ENCODE measurements at regions not wholly inside any gene's neighbourhood (a gene's known extent, or its start where the extent isn't known, plus 50 kb on each side); places are given as distances from the start of the nearest gene placed in this dataset.

DNA sequence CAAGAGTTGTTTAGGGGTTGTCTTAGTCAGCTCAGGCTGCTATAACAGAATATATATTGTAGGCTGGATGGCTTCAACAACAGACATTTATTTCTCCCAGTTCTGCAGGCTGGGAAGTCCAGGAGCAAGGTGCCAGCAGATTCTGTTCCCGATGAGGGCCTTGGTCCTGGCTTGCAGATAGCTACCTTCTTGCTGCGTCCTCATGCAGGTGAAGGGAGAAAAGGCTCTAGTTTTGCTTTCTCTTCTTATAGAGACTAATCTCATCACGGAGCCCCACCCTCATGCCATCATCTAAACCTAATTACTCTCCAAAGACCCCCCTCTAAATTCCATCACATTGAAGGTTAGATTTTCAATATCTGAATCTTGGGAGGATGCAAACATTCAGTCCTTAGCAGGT, 246.0 kb upstream of the ANKRD55 start:
- H3K4me1 Mint-ChIP-seq (ENCODE audit: low read depth): peaks cover 19% of the 10 kb centered on the region
- intact Hi-C loops (cut with micrococcal nuclease): no loop called here
- no peak for DNase-seq
- H3K36me3 Mint-ChIP-seq (ENCODE audit: low read depth): no peaks in the 10 kb centered on the region
- H3K9me3 Mint-ChIP-seq: no peaks in the 10 kb centered on the region
- TF ChIP-seq, protein P1, sequence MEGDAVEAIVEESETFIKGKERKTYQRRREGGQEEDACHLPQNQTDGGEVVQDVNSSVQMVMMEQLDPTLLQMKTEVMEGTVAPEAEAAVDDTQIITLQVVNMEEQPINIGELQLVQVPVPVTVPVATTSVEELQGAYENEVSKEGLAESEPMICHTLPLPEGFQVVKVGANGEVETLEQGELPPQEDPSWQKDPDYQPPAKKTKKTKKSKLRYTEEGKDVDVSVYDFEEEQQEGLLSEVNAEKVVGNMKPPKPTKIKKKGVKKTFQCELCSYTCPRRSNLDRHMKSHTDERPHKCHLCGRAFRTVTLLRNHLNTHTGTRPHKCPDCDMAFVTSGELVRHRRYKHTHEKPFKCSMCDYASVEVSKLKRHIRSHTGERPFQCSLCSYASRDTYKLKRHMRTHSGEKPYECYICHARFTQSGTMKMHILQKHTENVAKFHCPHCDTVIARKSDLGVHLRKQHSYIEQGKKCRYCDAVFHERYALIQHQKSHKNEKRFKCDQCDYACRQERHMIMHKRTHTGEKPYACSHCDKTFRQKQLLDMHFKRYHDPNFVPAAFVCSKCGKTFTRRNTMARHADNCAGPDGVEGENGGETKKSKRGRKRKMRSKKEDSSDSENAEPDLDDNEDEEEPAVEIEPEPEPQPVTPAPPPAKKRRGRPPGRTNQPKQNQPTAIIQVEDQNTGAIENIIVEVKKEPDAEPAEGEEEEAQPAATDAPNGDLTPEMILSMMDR (IDR thresholded peaks at IDR 0.05): no peak
- ChIA-PET POLR2A (interaction anchor here (1.2 kb wide), 1 partner anchor 9 kb away, joined by 3 read pairs; no protein-coding TSS in a partner anchor), CTCF (interaction anchor here (0.7 to 0.9 kb wide), 2 partner anchors 10 to 14 kb away, joined by 3 read pairs; no protein-coding TSS in a partner anchor)
- H3K27me3 Mint-ChIP-seq: peaks cover 4% of the 10 kb centered on the region
- H3K27ac Mint-ChIP-seq: no peak overlapping the region
- H3K4me3 Mint-ChIP-seq: peak overlapping the region; percentile 46
- no peak for ATAC-seq

- CTCF ChIA-PET: interaction anchor here (0.9 to 1.3 kb wide), 3 partner anchors 10 to 207 kb away, joined by 3 to 5 read pairs (median 4); no protein-coding TSS in a partner anchor
- intact Hi-C loops (cut with micrococcal nuclease): no loop called here
- no peak for ATAC-seq
These were observed 244.9 kb upstream of the ANKRD55 start for GRCh38 chr5:56478062-56478461.

DNA sequence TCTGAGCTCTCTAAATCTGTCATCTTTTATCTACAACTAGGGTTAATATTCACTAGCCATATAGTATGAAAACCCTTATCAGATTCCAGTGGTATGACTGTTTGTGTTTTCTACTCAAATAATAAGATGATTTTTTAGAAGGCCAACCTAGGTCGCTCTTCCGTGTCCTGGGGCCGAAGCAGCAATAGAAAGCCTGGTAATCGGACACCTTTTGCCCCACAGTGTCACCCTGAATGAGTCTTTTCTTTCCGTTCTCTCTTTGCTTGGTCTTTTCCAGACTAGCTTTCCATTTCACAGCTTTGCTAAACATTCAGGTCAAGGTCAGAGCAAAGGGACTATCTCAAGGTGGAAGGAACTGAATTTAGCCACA, 243.3 kb upstream of the ANKRD55 start:
- TF ChIP-seq, protein P1 (IDR thresholded peaks at IDR 0.05): no peak
- POLR2A ChIA-PET: interaction anchor here (1.2 kb wide), 1 partner anchor 148 kb away, joined by 5 read pairs; no protein-coding TSS in a partner anchor
- DNase-seq (no peak), ATAC-seq (no peak)
- CTCF ChIA-PET: interaction anchor here (1.2 to 1.8 kb wide), 3 partner anchors 13 to 361 kb away, joined by 3 to 9 read pairs (median 3); no protein-coding TSS in a partner anchor
- Mint-ChIP-seq H3K36me3 (ENCODE audit: low read depth) (no peaks in the 10 kb centered on the region), H3K27me3 (peaks cover 4% of the 10 kb centered on the region), H3K4me1 (ENCODE audit: low read depth) (peaks cover 14% of the 10 kb centered on the region), H3K4me3 (no peak overlapping the region), H3K9me3 (no peaks in the 10 kb centered on the region), H3K27ac (no peak overlapping the region)
- intact Hi-C loops (cut with micrococcal nuclease): no loop called here

More at GRCh38 chr5:56478062-56478461, 244.9 kb upstream of the ANKRD55 start:
- POLR2A ChIA-PET: no interaction called here
- Mint-ChIP-seq H3K9me3 (no peaks in the 10 kb centered on the region), H3K4me3 (no peak overlapping the region), H3K36me3 (ENCODE audit: low read depth) (no peaks in the 10 kb centered on the region), H3K27me3 (peaks cover 4% of the 10 kb centered on the region), H3K27ac (no peak overlapping the region), H3K4me1 (ENCODE audit: low read depth) (peaks cover 19% of the 10 kb centered on the region)
- TF ChIP-seq, protein P1 (IDR thresholded peaks at IDR 0.05): no peak
- DNase-seq: no peak

GRCh38 chr5:56475689-56476486, 242.8 kb upstream of the ANKRD55 start:
- CTCF ChIA-PET: interaction anchor here (1.2 to 1.8 kb wide), 3 partner anchors 12 to 362 kb away, joined by 3 to 9 read pairs (median 3); no protein-coding TSS in a partner anchor
- peaks cover 4% of the 10 kb centered on the region for H3K27me3 Mint-ChIP-seq
- DNase-seq (no peak), ATAC-seq (no peak)
- intact Hi-C loops (cut with micrococcal nuclease): no loop called here
- no peak overlapping the region for H3K4me3 Mint-ChIP-seq
- TF ChIP-seq, protein P1 (IDR thresholded peaks at IDR 0.05): no peak
- POLR2A ChIA-PET: interaction anchor here (1.2 kb wide), 1 partner anchor 147 kb away, joined by 5 read pairs; no protein-coding TSS in a partner anchor
- H3K36me3 Mint-ChIP-seq (ENCODE audit: low read depth): no peaks in the 10 kb centered on the region
- H3K27ac Mint-ChIP-seq: no peak overlapping the region
- peaks cover 11% of the 10 kb centered on the region for H3K4me1 Mint-ChIP-seq (ENCODE audit: low read depth)
- no peaks in the 10 kb centered on the region for H3K9me3 Mint-ChIP-seq

DNA sequence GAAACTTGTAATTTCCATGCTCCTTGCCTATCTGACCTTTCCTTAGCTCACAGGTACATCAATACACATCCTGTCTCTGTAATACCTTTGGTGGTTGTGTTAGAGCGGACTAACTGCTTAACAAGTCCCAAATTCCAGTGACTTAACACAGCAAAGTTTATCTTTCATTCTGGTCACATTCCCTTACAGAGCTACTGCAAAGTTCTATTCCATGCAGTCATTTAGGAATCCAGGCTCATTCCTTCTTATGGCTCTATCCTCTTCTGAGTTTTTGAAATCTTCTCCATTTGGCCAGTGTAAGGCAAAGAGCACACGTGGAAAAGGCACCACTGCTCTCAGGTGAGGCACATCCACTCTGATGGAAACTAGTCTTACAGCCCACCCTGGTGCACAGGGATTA, 238.6 kb upstream of the ANKRD55 start:
- H3K27me3 Mint-ChIP-seq: no peaks in the 10 kb centered on the region
- TF ChIP-seq, protein P1 (IDR thresholded peaks at IDR 0.05): no peak
- H3K4me1 Mint-ChIP-seq (ENCODE audit: low read depth): no peaks in the 10 kb centered on the region
- ChIA-PET CTCF (interaction anchor here (1.4 kb wide), 1 partner anchor 9 kb away, joined by 5 read pairs; no protein-coding TSS in a partner anchor), POLR2A (no interaction called here)
- no peaks in the 10 kb centered on the region for H3K36me3 Mint-ChIP-seq (ENCODE audit: low read depth)
- no peak for ATAC-seq
- H3K27ac Mint-ChIP-seq: no peak overlapping the region
- no peak overlapping the region for H3K4me3 Mint-ChIP-seq
- DNase-seq: no peak
- intact Hi-C loops (cut with micrococcal nuclease): no loop called here
- H3K9me3 Mint-ChIP-seq: no peaks in the 10 kb centered on the region

Data from activated CD8-positive, alpha-beta T cell treated with anti-CD3 and anti-CD28 coated beads for 36 hours (primary cell).